ENCODE measurements at regions not wholly inside any gene's neighbourhood (a gene's known extent, or its start where the extent isn't known, plus 50 kb on each side); places are given as distances from the start of the nearest gene placed in this dataset.

DNA sequence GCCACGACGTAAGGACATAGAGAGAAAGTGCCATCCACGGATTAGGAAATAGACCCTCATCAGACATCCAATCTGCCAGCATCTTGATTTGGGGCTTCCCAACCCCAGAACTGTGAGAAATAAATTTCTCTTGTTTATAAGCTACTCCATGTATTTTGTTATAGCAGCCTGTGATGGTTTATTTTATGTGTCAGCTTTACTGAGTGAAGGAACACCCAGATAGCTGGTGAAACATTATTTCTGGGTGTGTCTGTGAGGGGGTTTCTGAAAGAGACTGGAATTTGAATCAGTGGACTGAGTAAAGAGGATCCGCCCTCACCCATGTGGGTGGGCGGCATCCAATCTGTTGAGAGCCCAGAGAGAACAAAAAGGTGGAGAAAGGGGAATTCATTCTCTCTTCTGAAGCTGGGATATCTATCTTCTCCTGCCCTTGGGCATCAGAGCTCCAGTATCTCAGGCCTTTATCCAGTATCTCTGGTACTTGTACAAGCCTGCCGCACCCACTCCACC, 131.5 kb upstream of the ANKFN1 start:
- intact Hi-C loops (cut with DNase I) = no loop called here
- no peaks in the 10 kb centered on the region for H3K27me3 ChIP-seq

DNA sequence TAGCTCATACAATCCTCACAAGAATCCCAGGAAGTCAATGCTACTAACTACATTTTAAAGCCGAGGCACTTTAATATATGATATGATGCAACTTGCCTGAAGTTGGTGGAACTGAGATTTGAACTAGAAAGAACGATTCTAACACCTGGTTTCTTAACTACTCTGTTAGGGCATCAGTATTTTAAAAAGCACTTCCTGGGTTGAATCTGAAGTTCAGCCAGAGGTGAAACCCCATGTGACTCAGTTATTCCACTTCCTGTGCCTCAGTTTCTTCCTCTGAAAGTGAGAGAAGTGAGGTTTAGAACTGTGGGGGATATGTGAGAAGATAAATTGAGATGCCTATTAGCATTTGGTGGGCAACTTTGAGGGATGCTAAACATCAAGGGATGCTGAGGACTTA, 129.4 kb upstream of the ANKFN1 start:
- no peaks in the 10 kb centered on the region for H3K4me1 ChIP-seq
- no peaks in the 10 kb centered on the region for H3K36me3 ChIP-seq
- DNase-seq = no peak
- H3K9me3 ChIP-seq = no peaks in the 10 kb centered on the region
- H3K27ac ChIP-seq = no peak overlapping the region
- intact Hi-C loops (cut with DNase I) = no loop called here
- no peak overlapping the region for H3K9ac ChIP-seq (ENCODE audit: low read depth in 2 of 2, low read length in 2 of 2)
- no peaks in the 10 kb centered on the region for H3K27me3 ChIP-seq
- TF ChIP-seq, protein P1, sequence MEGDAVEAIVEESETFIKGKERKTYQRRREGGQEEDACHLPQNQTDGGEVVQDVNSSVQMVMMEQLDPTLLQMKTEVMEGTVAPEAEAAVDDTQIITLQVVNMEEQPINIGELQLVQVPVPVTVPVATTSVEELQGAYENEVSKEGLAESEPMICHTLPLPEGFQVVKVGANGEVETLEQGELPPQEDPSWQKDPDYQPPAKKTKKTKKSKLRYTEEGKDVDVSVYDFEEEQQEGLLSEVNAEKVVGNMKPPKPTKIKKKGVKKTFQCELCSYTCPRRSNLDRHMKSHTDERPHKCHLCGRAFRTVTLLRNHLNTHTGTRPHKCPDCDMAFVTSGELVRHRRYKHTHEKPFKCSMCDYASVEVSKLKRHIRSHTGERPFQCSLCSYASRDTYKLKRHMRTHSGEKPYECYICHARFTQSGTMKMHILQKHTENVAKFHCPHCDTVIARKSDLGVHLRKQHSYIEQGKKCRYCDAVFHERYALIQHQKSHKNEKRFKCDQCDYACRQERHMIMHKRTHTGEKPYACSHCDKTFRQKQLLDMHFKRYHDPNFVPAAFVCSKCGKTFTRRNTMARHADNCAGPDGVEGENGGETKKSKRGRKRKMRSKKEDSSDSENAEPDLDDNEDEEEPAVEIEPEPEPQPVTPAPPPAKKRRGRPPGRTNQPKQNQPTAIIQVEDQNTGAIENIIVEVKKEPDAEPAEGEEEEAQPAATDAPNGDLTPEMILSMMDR (IDR thresholded peaks at IDR 0.05) = no peak
- H3K4me3 ChIP-seq = no peak overlapping the region

More for the DNA sequence above, 131.5 kb upstream of the ANKFN1 start:
- H3K9ac ChIP-seq (ENCODE audit: low read depth in 2 of 2, low read length in 2 of 2) = no peak overlapping the region
- no peak overlapping the region for H3K4me3 ChIP-seq
- no peaks in the 10 kb centered on the region for H3K9me3 ChIP-seq
- TF ChIP-seq, protein P1 (IDR thresholded peaks at IDR 0.05) = no peak
- H3K36me3 ChIP-seq = no peaks in the 10 kb centered on the region
- no peak for DNase-seq
- H3K27ac ChIP-seq = no peak overlapping the region
- H3K4me1 ChIP-seq = no peaks in the 10 kb centered on the region

DNA sequence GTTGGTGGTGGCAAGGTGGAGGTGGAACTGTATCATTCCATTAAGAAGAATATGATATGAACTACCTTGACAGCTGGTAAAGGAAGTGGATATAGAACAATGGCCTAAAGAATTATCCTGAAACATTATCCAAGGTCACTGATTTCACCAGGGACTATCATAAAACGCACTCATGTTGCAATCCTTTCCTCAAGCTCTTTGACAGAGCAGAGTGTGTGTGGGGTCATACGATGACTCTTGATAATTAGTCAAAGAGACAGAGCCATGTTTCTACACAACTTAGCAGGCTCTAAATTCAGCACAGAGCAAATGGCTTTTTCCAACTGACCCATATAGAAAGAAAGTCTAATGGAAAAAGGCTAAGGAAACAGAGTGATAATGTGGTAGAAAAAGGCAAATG, 126.4 kb upstream of the ANKFN1 start:
- Histone ChIP-seq H3K36me3 (no peaks in the 10 kb centered on the region), H3K9me3 (no peaks in the 10 kb centered on the region), H3K27me3 (no peaks in the 10 kb centered on the region), H3K4me1 (no peaks in the 10 kb centered on the region), H3K9ac (ENCODE audit: low read depth in 2 of 2, low read length in 2 of 2) (no peak overlapping the region), H3K27ac (no peak overlapping the region), H3K4me3 (no peak overlapping the region)
- TF ChIP-seq, protein P1 (IDR thresholded peaks at IDR 0.05) = no peak
- intact Hi-C loops (cut with DNase I) = no loop called here
- no peak for DNase-seq

DNA sequence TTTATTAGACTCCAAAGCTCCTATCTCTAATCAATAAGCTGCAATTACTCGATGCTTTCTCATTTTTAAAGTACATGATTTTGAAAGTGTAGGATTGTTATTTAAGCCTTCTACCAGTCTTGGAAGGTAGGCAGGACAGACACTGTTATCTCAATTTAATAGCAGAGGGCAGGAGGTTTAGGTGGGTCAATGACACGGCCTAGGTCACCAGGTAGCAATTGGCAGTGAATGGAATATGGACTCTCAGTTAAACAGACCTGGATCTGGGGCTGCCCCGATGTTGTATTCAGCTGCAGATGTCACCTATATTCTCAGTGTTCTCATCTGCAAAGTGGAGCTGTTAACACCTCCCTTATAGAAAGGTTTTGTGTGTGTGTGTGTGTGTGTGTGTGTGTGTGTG, 124.4 kb upstream of the ANKFN1 start:
- TF ChIP-seq, protein P1 (IDR thresholded peaks at IDR 0.05) = no peak
- Histone ChIP-seq H3K9me3 (no peaks in the 10 kb centered on the region), H3K4me3 (no peak overlapping the region), H3K27ac (no peak overlapping the region), H3K4me1 (no peaks in the 10 kb centered on the region), H3K9ac (ENCODE audit: low read depth in 2 of 2, low read length in 2 of 2) (no peak overlapping the region), H3K27me3 (no peaks in the 10 kb centered on the region), H3K36me3 (no peaks in the 10 kb centered on the region)
- intact Hi-C loops (cut with DNase I) = no loop called here
- no peak for DNase-seq

DNA sequence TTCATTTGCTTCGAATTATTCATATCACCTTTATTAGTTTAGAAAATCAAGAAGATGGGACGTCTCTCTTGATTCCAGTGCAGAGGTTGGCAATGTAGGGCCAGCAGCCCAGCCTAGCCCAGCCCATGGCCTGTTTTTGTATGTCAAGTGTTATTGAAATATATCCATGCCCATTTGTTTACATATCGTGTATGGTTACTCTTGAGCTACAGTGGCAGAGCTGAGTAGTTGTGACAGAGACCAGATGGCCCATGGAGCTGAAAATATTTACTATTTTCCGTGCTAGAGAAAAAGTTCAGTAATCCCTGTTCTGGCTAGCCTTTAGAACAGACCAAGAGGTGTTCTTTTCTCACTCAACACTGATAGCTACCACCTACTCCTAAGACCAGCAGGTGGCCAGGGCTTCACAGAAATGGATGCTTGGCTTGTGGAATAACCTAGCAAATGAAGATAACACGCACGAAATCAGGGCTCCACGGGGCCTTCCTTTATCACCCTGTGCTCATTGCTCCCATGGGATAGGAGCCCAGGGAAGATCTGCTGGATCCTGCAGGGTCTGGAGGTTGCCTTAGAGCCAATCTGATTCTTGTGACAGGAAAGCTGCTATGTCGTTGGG, 123.2 kb upstream of the ANKFN1 start:
- Histone ChIP-seq H3K4me3 (no peak overlapping the region), H3K36me3 (no peaks in the 10 kb centered on the region), H3K9ac (ENCODE audit: low read depth in 2 of 2, low read length in 2 of 2) (no peak overlapping the region), H3K27me3 (no peaks in the 10 kb centered on the region), H3K9me3 (no peaks in the 10 kb centered on the region), H3K27ac (no peak overlapping the region), H3K4me1 (no peaks in the 10 kb centered on the region)
- no peak for DNase-seq
- TF ChIP-seq, protein P1 (IDR thresholded peaks at IDR 0.05) = no peak
- intact Hi-C loops (cut with DNase I) = no loop called here
